Mesenchymal stem cell (in vitro differentiated cells and primary cell): ENCODE measurements at regions not wholly inside any gene's neighbourhood (a gene's known extent, or its start where the extent isn't known, plus 50 kb on each side); places are given as distances from the start of the nearest gene placed in this dataset.

Experiments used
- DNase-seq: peaks from one replicate; pipeline ENCODE4 v3.0.0-alpha.2; 2013
- H2AFZ ChIP-seq: one replicate; pipeline ENCODE4 v1.6.1; 2013; ENCODE audit warnings: low read depth, mild to moderate bottlenecking, control low read depth, inconsistent platforms, low read length, moderate library complexity
- H2AK5ac ChIP-seq: 2 replicates; pipeline ENCODE4 v1.6.1; 2013; ENCODE audit warnings: low read length, moderate library complexity, mild to moderate bottlenecking, inconsistent platforms; ENCODE audit not compliant: severe bottlenecking
- H2BK120ac ChIP-seq: one replicate; pipeline ENCODE4 v1.6.1; 2013; ENCODE audit warnings: low read depth, mild to moderate bottlenecking, inconsistent platforms, low read length, moderate library complexity
- H2BK12ac ChIP-seq, 2 experiments: one replicate each; pipeline ENCODE4 v1.6.1; 2013; ENCODE audit warnings: inconsistent platforms in 2 of 2, low read length in 2 of 2, mild to moderate bottlenecking in 2 of 2, moderate library complexity in 2 of 2, control low read depth in 1 of 2
- H2BK15ac ChIP-seq: one replicate; pipeline ENCODE4 v1.6.1; 2013; ENCODE audit warnings: mild to moderate bottlenecking, low read depth, inconsistent platforms; ENCODE audit not compliant: poor library complexity, severe bottlenecking
- H2BK5ac ChIP-seq: 2 replicates; pipeline ENCODE4 v1.6.1; 2013; ENCODE audit warnings: low read depth, mild to moderate bottlenecking, low read length, control low read depth, inconsistent platforms; ENCODE audit not compliant: poor library complexity, severe bottlenecking
- H3K14ac ChIP-seq, 2 experiments: one replicate each; pipeline ENCODE4 v1.6.1; 2013; ENCODE audit warnings: inconsistent platforms in 2 of 2, low read length in 2 of 2, control low read depth in 1 of 2, mild to moderate bottlenecking in 1 of 2, moderate library complexity in 1 of 2
- H3K18ac ChIP-seq, 2 experiments: one replicate each; pipeline ENCODE4 v1.6.1; 2013; ENCODE audit warnings: inconsistent platforms in 2 of 2, low read length in 2 of 2, control low read depth in 1 of 2, low read depth in 1 of 2, mild to moderate bottlenecking in 1 of 2
- H3K23ac ChIP-seq, 2 experiments: one replicate each; pipeline ENCODE4 v1.6.1; 2013; ENCODE audit warnings: inconsistent platforms in 2 of 2, low read length in 2 of 2, mild to moderate bottlenecking in 2 of 2, moderate library complexity in 2 of 2, control low read depth in 1 of 2
- H3K27ac ChIP-seq: 2 replicates; pipeline ENCODE4 v1.5.1; 2013; ENCODE audit warnings: mild to moderate bottlenecking, moderate library complexity, low read length, control low read depth, inconsistent platforms; ENCODE audit not compliant: poor library complexity, severe bottlenecking
- H3K27me3 ChIP-seq, 2 experiments: 2 replicates each; pipeline versions ENCODE4 v1.6.1 to v1.7.0; 2013; ENCODE audit warnings: low read length in 2 of 2, mild to moderate bottlenecking in 2 of 2, moderate library complexity in 2 of 2, control low read depth in 1 of 2, inconsistent platforms in 1 of 2; ENCODE audit not compliant: control insufficient read depth in 1 of 2, insufficient read depth in 1 of 2
- H3K36me3 ChIP-seq, 2 experiments: 2 replicates each; pipeline versions ENCODE4 v1.6.1 to v1.7.0; 2013; ENCODE audit warnings: low read length in 2 of 2, control low read depth in 1 of 2, inconsistent platforms in 1 of 2, low read depth in 1 of 2, mild to moderate bottlenecking in 1 of 2; ENCODE audit not compliant: insufficient read depth in 2 of 2, control insufficient read depth in 1 of 2
- H3K4ac ChIP-seq, 2 experiments: one replicate each; pipeline ENCODE4 v1.6.1; 2013; ENCODE audit warnings: inconsistent platforms in 2 of 2, low read length in 2 of 2, mild to moderate bottlenecking in 2 of 2, moderate library complexity in 2 of 2, control low read depth in 1 of 2, low read depth in 1 of 2
- H3K4me1 ChIP-seq: 2 replicates; pipeline ENCODE4 v1.6.1; 2013; ENCODE audit warnings: low read depth, low read length, control low read depth; ENCODE audit not compliant: control insufficient read depth, insufficient read depth
- H3K4me2 ChIP-seq: 2 replicates; pipeline ENCODE4 v1.6.1; 2013; ENCODE audit warnings: low read length, mild to moderate bottlenecking, inconsistent platforms; ENCODE audit not compliant: poor library complexity, severe bottlenecking
- H3K4me3 ChIP-seq, 2 experiments: 2 replicates each; pipeline versions ENCODE4 v1.5.1 to v1.7.0; 2013; ENCODE audit warnings: low read length in 2 of 2, mild to moderate bottlenecking in 2 of 2, control low read depth in 1 of 2, low read depth in 1 of 2; ENCODE audit not compliant: insufficient read depth in 1 of 2
- H3K79me1 ChIP-seq: replicated peaks from 2 replicates; pipeline ENCODE4 v1.6.1; 2013; ENCODE audit warnings: mild to moderate bottlenecking, control low read depth, low read length, inconsistent platforms; ENCODE audit not compliant: poor library complexity, severe bottlenecking
- H3K9ac ChIP-seq: 2 replicates; pipeline ENCODE4 v1.7.0; 2013; ENCODE audit warnings: mild to moderate bottlenecking, low read length, moderate library complexity
- H3K9me3 ChIP-seq: 2 replicates; pipeline ENCODE4 v1.7.0; 2013; ENCODE audit warnings: mild to moderate bottlenecking, low read length; ENCODE audit not compliant: control insufficient read depth
- H4K8ac ChIP-seq: one replicate; pipeline ENCODE4 v1.6.1; 2013; ENCODE audit warnings: inconsistent platforms, mild to moderate bottlenecking, low read length, moderate library complexity
- H4K91ac ChIP-seq: one replicate; pipeline ENCODE4 v1.6.1; 2013; ENCODE audit warnings: mild to moderate bottlenecking, low read length, inconsistent platforms
- WGBS: methylation state at CpG from one replicate; pipeline ENCODE4 v1.1.7; 2013; ENCODE audit warnings: mixed read lengths; 5-methylcytosine and 5-hydroxymethylcytosine counted together

- Histone ChIP-seq H2BK120ac (no peak overlapping the region), H2AK5ac (no peak overlapping the region), H2BK15ac (no peak overlapping the region), H3K79me1 (no peaks in the 10 kb centered on the region), H3K4me1 (peaks cover 3% of the 10 kb centered on the region), H3K27ac (no peak overlapping the region), H2BK5ac (no peak overlapping the region), H3K4me2 (no peak overlapping the region), H3K4ac (no peak overlapping the region), H3K27me3 (no peaks in the 10 kb centered on the region), H2BK12ac (no peak overlapping the region), H3K23ac (no peak overlapping the region), H4K91ac (no peak overlapping the region), H3K36me3 (no peaks in the 10 kb centered on the region), H3K9me3 (no peaks in the 10 kb centered on the region), H3K14ac (no peak overlapping the region), H3K18ac (no peak overlapping the region), H3K9ac (no peak overlapping the region), H4K8ac (no peak overlapping the region), H2AFZ (no peak overlapping the region), H3K4me3 (no peak overlapping the region)
- WGBS, result 100% methylated on average over 2 of the region's 3 CpGs
- no peak for DNase-seq
Measured at GRCh38 chr12:93043192-93043876, 114.2 kb upstream of the EEA1 start.

GRCh38 chr12:93043877-93044209 lies 114.7 kb upstream of the EEA1 start:
- no peak for DNase-seq
- Histone ChIP-seq H3K9ac (no peak overlapping the region), H3K9me3 (no peaks in the 10 kb centered on the region), H2AFZ (no peak overlapping the region), H3K36me3 (no peaks in the 10 kb centered on the region), H3K79me1 (no peaks in the 10 kb centered on the region), H3K4me2 (no peak overlapping the region), H3K4me3 (no peak overlapping the region), H2BK12ac (no peak overlapping the region), H4K8ac (no peak overlapping the region), H3K4ac (no peak overlapping the region), H2BK120ac (no peak overlapping the region), H2BK5ac (no peak overlapping the region), H3K27me3 (no peaks in the 10 kb centered on the region), H3K23ac (no peak overlapping the region), H2BK15ac (no peak overlapping the region), H3K27ac (no peak overlapping the region), H3K4me1 (peaks cover 3% of the 10 kb centered on the region), H3K14ac (no peak overlapping the region), H3K18ac (no peak overlapping the region), H2AK5ac (no peak overlapping the region), H4K91ac (no peak overlapping the region)
- WGBS, result 94% methylated on average over 3 of the region's 3 CpGs

GRCh38 chr12:93047118-93047517 lies 118.0 kb upstream of the EEA1 start:
- Histone ChIP-seq H2AFZ (no peak overlapping the region), H2BK5ac (no peak overlapping the region), H3K27ac (no peak overlapping the region), H3K14ac (no peak overlapping the region), H3K79me1 (no peaks in the 10 kb centered on the region), H3K9me3 (no peaks in the 10 kb centered on the region), H2AK5ac (no peak overlapping the region), H4K91ac (no peak overlapping the region), H3K18ac (no peak overlapping the region), H4K8ac (no peak overlapping the region), H3K9ac (no peak overlapping the region), H3K36me3 (no peaks in the 10 kb centered on the region), H3K4me3 (no peak overlapping the region), H3K4ac (no peak overlapping the region), H2BK15ac (no peak overlapping the region), H3K4me1 (peaks cover 3% of the 10 kb centered on the region), H3K23ac (no peak overlapping the region), H2BK120ac (no peak overlapping the region), H3K27me3 (no peaks in the 10 kb centered on the region), H2BK12ac (no peak overlapping the region), H3K4me2 (no peak overlapping the region)
- 100% methylated on average over 1 of the region's 1 CpG for WGBS
- no peak for DNase-seq

GRCh38 chr12:93048656-93049055 lies 119.6 kb upstream of the EEA1 start:
- Histone ChIP-seq H4K91ac (no peak overlapping the region), H3K9me3 (no peaks in the 10 kb centered on the region), H3K27ac (no peak overlapping the region), H3K4me2 (no peak overlapping the region), H2BK12ac (no peak overlapping the region), H4K8ac (no peak overlapping the region), H3K9ac (no peak overlapping the region), H3K36me3 (no peaks in the 10 kb centered on the region), H3K4me1 (peaks cover 1% of the 10 kb centered on the region), H3K4ac (no peak overlapping the region), H3K4me3 (no peak overlapping the region), H2BK15ac (no peak overlapping the region), H2AFZ (no peak overlapping the region), H2AK5ac (no peak overlapping the region), H3K18ac (no peak overlapping the region), H2BK5ac (no peak overlapping the region), H2BK120ac (no peak overlapping the region), H3K14ac (no peak overlapping the region), H3K79me1 (no peaks in the 10 kb centered on the region), H3K23ac (no peak overlapping the region), H3K27me3 (no peaks in the 10 kb centered on the region)
- WGBS, result 100% methylated on average over 2 of the region's 3 CpGs
- no peak for DNase-seq
